CD14-positive monocyte (primary cell): ENCODE measurements at regions not wholly inside any gene's neighbourhood (a gene's known extent, or its start where the extent isn't known, plus 50 kb on each side); places are given as distances from the start of the nearest gene placed in this dataset.

Source experiments
- DNase-seq, 3 donors: peaks; one replicate each; pipeline ENCODE4 v3.0.0-alpha.2; 2011 to 2022
- H2AFZ ChIP-seq: 2 replicates; pipeline ENCODE4 v1.6.0; 2012; ENCODE audit warnings: mild to moderate bottlenecking, low read depth, low read length, inconsistent platforms; ENCODE audit not compliant: insufficient read depth, poor library complexity, severe bottlenecking
- H3K27ac ChIP-seq, 2 donors: 1 replicate in 1 of 2; 2 replicates in 1 of 2; pipeline ENCODE4 v1.5.1; 2012 to 2013; ENCODE audit warnings: low read length in 2 of 2, control low read depth in 1 of 2, inconsistent platforms in 1 of 2, low read depth in 1 of 2, mild to moderate bottlenecking in 1 of 2
- H3K27me3 ChIP-seq, 2 donors: one replicate each; pipeline versions ENCODE4 v1.6.0 to v1.6.1; 2011 to 2013; ENCODE audit warnings: low read length in 2 of 2; ENCODE audit not compliant: control insufficient read depth in 2 of 2, insufficient read depth in 2 of 2
- H3K36me3 ChIP-seq, 2 donors: replicated peaks in 1 of 2; 1 replicate in 1 of 2; 2 replicates in 1 of 2; pipeline versions ENCODE4 v1.5.1 to v1.6.1; 2012 to 2013; ENCODE audit warnings: low read length in 2 of 2, control low read depth in 1 of 2, inconsistent platforms in 1 of 2, mild to moderate bottlenecking in 1 of 2; ENCODE audit not compliant: insufficient read depth in 2 of 2, control insufficient read depth in 1 of 2
- H3K4me1 ChIP-seq, 2 donors: 1 replicate in 1 of 2; 2 replicates in 1 of 2; pipeline versions ENCODE4 v1.5.1 to v1.6.1; 2012 to 2013; ENCODE audit warnings: low read length in 2 of 2, control low read depth in 1 of 2, inconsistent platforms in 1 of 2, mild to moderate bottlenecking in 1 of 2, moderate library complexity in 1 of 2; ENCODE audit not compliant: insufficient read depth in 2 of 2, control insufficient read depth in 1 of 2
- H3K4me2 ChIP-seq: replicated peaks from 2 replicates; pipeline ENCODE3; 2012; ENCODE audit warnings: low read length, moderate library complexity, mild to moderate bottlenecking; ENCODE audit not compliant: poor library complexity, severe bottlenecking; ENCODE audit errors: extremely low read depth
- H3K4me3 ChIP-seq, 3 experiments: fragments of 200-600 bp in 1 of 3; sonication (generic) in 1 of 3; replicated peaks in 1 of 3; 1 replicate in 2 of 3; 2 replicates in 1 of 3; pipeline ENCODE4 v1.5.1; 2011 to 2013; ENCODE audit warnings: low read length in 3 of 3, mild to moderate bottlenecking in 3 of 3, control low read depth in 2 of 3, low read depth in 2 of 3, inconsistent platforms in 1 of 3, moderate library complexity in 1 of 3
- H3K79me2 ChIP-seq: 2 replicates; pipeline ENCODE4 v1.6.0; 2012; ENCODE audit warnings: mild to moderate bottlenecking, control low read depth, inconsistent platforms, low read length, moderate library complexity; ENCODE audit not compliant: insufficient read depth
- H3K9ac ChIP-seq: 2 replicates; pipeline ENCODE4 v1.6.0; 2017; ENCODE audit warnings: low read length, mild to moderate bottlenecking; ENCODE audit not compliant: insufficient read depth, poor library complexity, severe bottlenecking
- H3K9me3 ChIP-seq, 2 donors: replicated peaks in 1 of 2; 1 replicate in 1 of 2; 2 replicates in 1 of 2; pipeline versions ENCODE4 v1.5.1 to v1.6.1; 2012 to 2013; ENCODE audit warnings: low read length in 2 of 2, control low read depth in 1 of 2; ENCODE audit not compliant: control insufficient read depth in 1 of 2, insufficient read depth in 1 of 2
- H4K20me1 ChIP-seq: 2 replicates; pipeline ENCODE4 v1.6.0; 2012; ENCODE audit warnings: mild to moderate bottlenecking, low read length, control low read depth, moderate library complexity; ENCODE audit not compliant: insufficient read depth
- H3K27ac Mint-ChIP-seq, 7 donors: one replicate each; pipeline ENCODE4 v1.8.0; 2020; ENCODE audit warnings: mild to moderate bottlenecking in 7 of 7, mixed read lengths in 7 of 7, moderate library complexity in 6 of 7, inconsistent platforms in 2 of 7
- H3K27me3 Mint-ChIP-seq, 3 donors: one replicate each; pipeline ENCODE4 v1.8.0; 2021 to 2022; ENCODE audit warnings: low read depth in 3 of 3, mild to moderate bottlenecking in 3 of 3, mixed read lengths in 3 of 3, moderate library complexity in 3 of 3, inconsistent platforms in 1 of 3
- H3K36me3 Mint-ChIP-seq, 2 donors: one replicate each; pipeline ENCODE4 v1.8.0; 2020; ENCODE audit warnings: mixed read lengths in 2 of 2, inconsistent platforms in 1 of 2, mild to moderate bottlenecking in 1 of 2
- H3K4me1 Mint-ChIP-seq: one replicate; pipeline ENCODE4 v1.8.0; 2020; ENCODE audit warnings: mild to moderate bottlenecking, mixed read lengths
- H3K4me3 Mint-ChIP-seq, 2 donors: one replicate each; pipeline ENCODE4 v1.8.0; 2020; ENCODE audit warnings: mild to moderate bottlenecking in 2 of 2, mixed read lengths in 2 of 2, moderate library complexity in 1 of 2
- H3K9me3 Mint-ChIP-seq, 7 donors: one replicate each; pipeline ENCODE4 v1.8.0; 2020 to 2022; ENCODE audit warnings: mixed read lengths in 7 of 7, mild to moderate bottlenecking in 6 of 7, moderate library complexity in 6 of 7, inconsistent platforms in 2 of 7
- CTCF ChIP-seq: fragments of 200-600 bp; IDR thresholded peaks from one replicate; pipeline ENCODE4 v1.8.0; 2022; ENCODE audit warnings: antibody characterized with exemption, mild to moderate bottlenecking
- WGBS: methylation state at CpG from one replicate; pipeline ENCODE4 v1.1.5; 2013; ENCODE audit warnings: missing lambda C conversion rate; ENCODE audit not compliant: insufficient coverage; 5-methylcytosine and 5-hydroxymethylcytosine counted together
- intact Hi-C, 2 donors: fragments of 100-400 bp; cut with micrococcal nuclease; formaldehyde crosslinking; loops; one replicate each; pipeline versions ENCODE4 v1.15.0 to v1.15.1; 2023

- WGBS, result no CpG with 5 or more reads among the region's 5 CpGs
- peaks cover 1 to 2% (median 2%) of the 10 kb centered on the region in 3 donors for H3K27me3 Mint-ChIP-seq
- no peaks in the 10 kb centered on the region for H3K36me3 Mint-ChIP-seq
- H3K4me1 ChIP-seq, result no peaks in the 10 kb centered on the region
- no peak overlapping the region for H3K4me3 ChIP-seq
- no peaks in the 10 kb centered on the region for H3K36me3 ChIP-seq
- H3K4me2 ChIP-seq, result no peak overlapping the region
- peaks cover 0 to 3% (median 1%) of the 10 kb centered on the region in 7 donors for H3K9me3 Mint-ChIP-seq
- DNase-seq, result no peak
- no peak overlapping the region for H2AFZ ChIP-seq
- no peak overlapping the region for H3K27ac ChIP-seq
- no peaks in the 10 kb centered on the region for H3K9me3 ChIP-seq
- TF ChIP-seq CTCF, result no peak
- intact Hi-C loops, result no loop called here
- H3K79me2 ChIP-seq, result no peaks in the 10 kb centered on the region
- H3K9ac ChIP-seq, result no peak overlapping the region
- no peak overlapping the region for H3K4me3 Mint-ChIP-seq
- no peak overlapping the region for H3K27ac Mint-ChIP-seq
- no peaks in the 10 kb centered on the region for H3K4me1 Mint-ChIP-seq
- no peaks in the 10 kb centered on the region for H3K27me3 ChIP-seq
- H4K20me1 ChIP-seq, result no peaks in the 10 kb centered on the region
These were observed 140.6 kb downstream of the TMX3 start for GRCh38 chr18:68574311-68574710.

GRCh38 chr18:68569936-68570335, 145.0 kb downstream of the TMX3 start:
- Histone ChIP-seq H3K27me3 (no peaks in the 10 kb centered on the region), H3K4me1 (no peaks in the 10 kb centered on the region), H4K20me1 (no peaks in the 10 kb centered on the region), H3K36me3 (no peaks in the 10 kb centered on the region), H3K4me2 (no peak overlapping the region), H3K9me3 (no peaks in the 10 kb centered on the region), H3K79me2 (no peaks in the 10 kb centered on the region), H3K4me3 (no peak overlapping the region), H2AFZ (no peak overlapping the region), H3K27ac (no peak overlapping the region), H3K9ac (no peak overlapping the region)
- TF ChIP-seq CTCF, result no peak
- H3K4me3 Mint-ChIP-seq, result no peak overlapping the region
- intact Hi-C loops, result no loop called here
- peaks cover 0 to 2% (median 2%) of the 10 kb centered on the region in 3 donors for H3K27me3 Mint-ChIP-seq
- H3K27ac Mint-ChIP-seq, result no peak overlapping the region
- WGBS, result no CpG with 5 or more reads among the region's 3 CpGs
- peaks cover 0 to 8% (median 1%) of the 10 kb centered on the region in 7 donors for H3K9me3 Mint-ChIP-seq
- no peaks in the 10 kb centered on the region for H3K36me3 Mint-ChIP-seq
- DNase-seq, result no peak
- no peaks in the 10 kb centered on the region for H3K4me1 Mint-ChIP-seq
